Panc1 (cell line): ENCODE measurements at regions not wholly inside any gene's neighbourhood (a gene's known extent, or its start where the extent isn't known, plus 50 kb on each side); places are given as distances from the start of the nearest gene placed in this dataset.

Experiments used
- ATAC-seq: fragments of 200-7000 bp; cut with Tn5 transposase; 2 replicates; pipeline ENCODE4 v1.9.1; 2020; ENCODE audit warnings: mild to moderate bottlenecking, moderate library complexity
- BruUV-seq: library from RNA; stranded (reverse); fragments of 400-500 nt; replicated peaks from 2 replicates; lab custom pipeline; 2021; lab: Mats Ljungman, UMichigan
- CTCF ChIA-PET: fragments of 300-600 bp; sonication (Branson Sonifier 250); formaldehyde crosslinking; loops from one replicate; lab custom pipeline; 2022; ENCODE audit warnings: antibody characterized with exemption; lab: Charles Lee
- POLR2A ChIA-PET: fragments of 300-600 bp; sonication (Branson Sonifier 250); formaldehyde crosslinking; loops from one replicate; lab custom pipeline; 2022; ENCODE audit warnings: antibody characterized with exemption; lab: Charles Lee
- DNase-seq: peaks from one replicate; pipeline ENCODE4 v3.0.0-alpha.2; 2010; ENCODE audit warnings: low read depth, low spot score
- H3K27ac ChIP-seq: 2 replicates; pipeline ENCODE4 v1.5.1; 2011; ENCODE audit warnings: mild to moderate bottlenecking, low read length, inconsistent platforms
- H3K27me3 ChIP-seq: fragments of 200-500 bp; sonication (Bioruptor generic); 2 replicates; pipeline ENCODE4 v1.6.0; 2014; ENCODE audit warnings: low read length, inconsistent platforms; ENCODE audit not compliant: control insufficient read depth, insufficient read depth
- H3K36me3 ChIP-seq: fragments of 200-500 bp; sonication (Bioruptor generic); 2 replicates; pipeline ENCODE4 v1.5.1; 2014; ENCODE audit warnings: inconsistent platforms, mild to moderate bottlenecking, low read length, moderate library complexity; ENCODE audit not compliant: control insufficient read depth, insufficient read depth
- H3K4me1 ChIP-seq: 2 replicates; pipeline ENCODE4 v1.5.1; 2011; ENCODE audit warnings: inconsistent platforms, mild to moderate bottlenecking, low read length, moderate library complexity; ENCODE audit not compliant: control insufficient read depth, insufficient read depth
- H3K4me3 ChIP-seq, 2 experiments: 2 replicates each; pipeline ENCODE4 v1.5.1; 2011 to 2012; ENCODE audit warnings: low read depth in 2 of 2, low read length in 2 of 2, mild to moderate bottlenecking in 2 of 2, inconsistent platforms in 1 of 2, moderate library complexity in 1 of 2
- H3K9me3 ChIP-seq: fragments of 200-500 bp; sonication (Bioruptor generic); 2 replicates; pipeline ENCODE4 v1.5.1; 2014; ENCODE audit warnings: low read depth, mild to moderate bottlenecking, inconsistent platforms, low read length, moderate library complexity; ENCODE audit not compliant: control insufficient read depth, insufficient read depth
- POLR2AphosphoS5 ChIP-seq: IDR thresholded peaks from 2 replicates; pipeline ENCODE4 v1.6.1; 2012; ENCODE audit warnings: mild to moderate bottlenecking, low read depth, low read length, moderate library complexity
- SIN3A ChIP-seq: IDR thresholded peaks from 2 replicates; pipeline ENCODE4 v1.6.1; 2012; ENCODE audit warnings: low read depth, mild to moderate bottlenecking, low read length, moderate library complexity, borderline replicate concordance; ENCODE audit not compliant: insufficient read depth
- TCF7L2 ChIP-seq: IDR thresholded peaks from 2 replicates; pipeline ENCODE4 v1.6.1; 2011; ENCODE audit warnings: mild to moderate bottlenecking, low read depth, low read length, inconsistent platforms
- in situ Hi-C: cut with HindIII; loops from 2 replicates; pipeline ENCODE4 v1.10.0; 2016; ENCODE audit warnings: low sequenced_read_pairs, low pct_unique_long_range_greater_than_20kb
- intact Hi-C: fragments of 100-400 bp; cut with micrococcal nuclease; formaldehyde crosslinking; loops from one replicate; pipeline ENCODE4 v1.10.0; 2022; ENCODE audit not compliant: unreplicated experiment
- TF ChIP-seq, protein P1 (sequence below): fragments of 450-650 bp; IDR thresholded peaks from 2 replicates; pipeline ENCODE4 v1.5.1; 2017; ENCODE audit warnings: mild to moderate bottlenecking
- TF ChIP-seq, protein P2 (sequence below), 2 experiments: IDR thresholded peaks; 2 replicates each; pipeline ENCODE4 v1.6.1; 2011 to 2012; ENCODE audit warnings: low read depth in 2 of 2, control low read depth in 1 of 2, low read length in 1 of 2, mild to moderate bottlenecking in 1 of 2, moderate library complexity in 1 of 2; ENCODE audit not compliant: insufficient read depth in 1 of 2

DNA sequence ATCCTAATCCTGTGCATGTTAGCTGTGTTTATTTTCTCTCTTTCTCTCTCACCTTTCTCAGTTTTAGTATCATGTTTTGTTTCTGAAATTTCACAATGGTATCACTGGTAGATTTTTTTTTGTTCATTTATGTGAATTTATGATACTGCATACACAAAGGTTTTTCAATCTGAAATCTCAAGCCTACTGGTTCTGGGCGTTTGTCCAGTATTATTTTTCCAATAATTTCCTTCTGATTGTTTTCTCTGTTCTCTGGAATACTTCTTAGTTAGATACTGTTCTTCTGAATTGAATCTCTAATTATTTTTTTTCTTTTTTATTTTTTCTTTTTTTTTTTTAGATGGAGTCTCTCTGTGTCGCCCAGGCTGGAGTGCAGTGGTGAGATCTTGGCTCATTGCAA, 96.2 kb upstream of the TMEM72 start:
- Histone ChIP-seq H3K4me3 (no peak overlapping the region), H3K27ac (no peak overlapping the region), H3K27me3 (peaks cover 19% of the 10 kb centered on the region), H3K9me3 (no peaks in the 10 kb centered on the region), H3K4me1 (no peaks in the 10 kb centered on the region), H3K36me3 (no peaks in the 10 kb centered on the region)
- TF ChIP-seq, protein P1, sequence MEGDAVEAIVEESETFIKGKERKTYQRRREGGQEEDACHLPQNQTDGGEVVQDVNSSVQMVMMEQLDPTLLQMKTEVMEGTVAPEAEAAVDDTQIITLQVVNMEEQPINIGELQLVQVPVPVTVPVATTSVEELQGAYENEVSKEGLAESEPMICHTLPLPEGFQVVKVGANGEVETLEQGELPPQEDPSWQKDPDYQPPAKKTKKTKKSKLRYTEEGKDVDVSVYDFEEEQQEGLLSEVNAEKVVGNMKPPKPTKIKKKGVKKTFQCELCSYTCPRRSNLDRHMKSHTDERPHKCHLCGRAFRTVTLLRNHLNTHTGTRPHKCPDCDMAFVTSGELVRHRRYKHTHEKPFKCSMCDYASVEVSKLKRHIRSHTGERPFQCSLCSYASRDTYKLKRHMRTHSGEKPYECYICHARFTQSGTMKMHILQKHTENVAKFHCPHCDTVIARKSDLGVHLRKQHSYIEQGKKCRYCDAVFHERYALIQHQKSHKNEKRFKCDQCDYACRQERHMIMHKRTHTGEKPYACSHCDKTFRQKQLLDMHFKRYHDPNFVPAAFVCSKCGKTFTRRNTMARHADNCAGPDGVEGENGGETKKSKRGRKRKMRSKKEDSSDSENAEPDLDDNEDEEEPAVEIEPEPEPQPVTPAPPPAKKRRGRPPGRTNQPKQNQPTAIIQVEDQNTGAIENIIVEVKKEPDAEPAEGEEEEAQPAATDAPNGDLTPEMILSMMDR, result no peak
- TF ChIP-seq POLR2AphosphoS5 (no peak), TCF7L2 (no peak), SIN3A (no peak)
- TF ChIP-seq, protein P2, sequence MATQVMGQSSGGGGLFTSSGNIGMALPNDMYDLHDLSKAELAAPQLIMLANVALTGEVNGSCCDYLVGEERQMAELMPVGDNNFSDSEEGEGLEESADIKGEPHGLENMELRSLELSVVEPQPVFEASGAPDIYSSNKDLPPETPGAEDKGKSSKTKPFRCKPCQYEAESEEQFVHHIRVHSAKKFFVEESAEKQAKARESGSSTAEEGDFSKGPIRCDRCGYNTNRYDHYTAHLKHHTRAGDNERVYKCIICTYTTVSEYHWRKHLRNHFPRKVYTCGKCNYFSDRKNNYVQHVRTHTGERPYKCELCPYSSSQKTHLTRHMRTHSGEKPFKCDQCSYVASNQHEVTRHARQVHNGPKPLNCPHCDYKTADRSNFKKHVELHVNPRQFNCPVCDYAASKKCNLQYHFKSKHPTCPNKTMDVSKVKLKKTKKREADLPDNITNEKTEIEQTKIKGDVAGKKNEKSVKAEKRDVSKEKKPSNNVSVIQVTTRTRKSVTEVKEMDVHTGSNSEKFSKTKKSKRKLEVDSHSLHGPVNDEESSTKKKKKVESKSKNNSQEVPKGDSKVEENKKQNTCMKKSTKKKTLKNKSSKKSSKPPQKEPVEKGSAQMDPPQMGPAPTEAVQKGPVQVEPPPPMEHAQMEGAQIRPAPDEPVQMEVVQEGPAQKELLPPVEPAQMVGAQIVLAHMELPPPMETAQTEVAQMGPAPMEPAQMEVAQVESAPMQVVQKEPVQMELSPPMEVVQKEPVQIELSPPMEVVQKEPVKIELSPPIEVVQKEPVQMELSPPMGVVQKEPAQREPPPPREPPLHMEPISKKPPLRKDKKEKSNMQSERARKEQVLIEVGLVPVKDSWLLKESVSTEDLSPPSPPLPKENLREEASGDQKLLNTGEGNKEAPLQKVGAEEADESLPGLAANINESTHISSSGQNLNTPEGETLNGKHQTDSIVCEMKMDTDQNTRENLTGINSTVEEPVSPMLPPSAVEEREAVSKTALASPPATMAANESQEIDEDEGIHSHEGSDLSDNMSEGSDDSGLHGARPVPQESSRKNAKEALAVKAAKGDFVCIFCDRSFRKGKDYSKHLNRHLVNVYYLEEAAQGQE (IDR thresholded peaks at IDR 0.05; ENCODE audit: insufficient read depth in 1 of 2, low read depth in 2 of 2, low read length in 1 of 2), result no peak
- intact Hi-C loops (no loop called here), in situ Hi-C loops (no loop called here)
- no TSS peak for BruUV-seq
- ChIA-PET POLR2A (no interaction called here), CTCF (no interaction called here)
- ATAC-seq, result no peak
- DNase-seq, result no peak

DNA sequence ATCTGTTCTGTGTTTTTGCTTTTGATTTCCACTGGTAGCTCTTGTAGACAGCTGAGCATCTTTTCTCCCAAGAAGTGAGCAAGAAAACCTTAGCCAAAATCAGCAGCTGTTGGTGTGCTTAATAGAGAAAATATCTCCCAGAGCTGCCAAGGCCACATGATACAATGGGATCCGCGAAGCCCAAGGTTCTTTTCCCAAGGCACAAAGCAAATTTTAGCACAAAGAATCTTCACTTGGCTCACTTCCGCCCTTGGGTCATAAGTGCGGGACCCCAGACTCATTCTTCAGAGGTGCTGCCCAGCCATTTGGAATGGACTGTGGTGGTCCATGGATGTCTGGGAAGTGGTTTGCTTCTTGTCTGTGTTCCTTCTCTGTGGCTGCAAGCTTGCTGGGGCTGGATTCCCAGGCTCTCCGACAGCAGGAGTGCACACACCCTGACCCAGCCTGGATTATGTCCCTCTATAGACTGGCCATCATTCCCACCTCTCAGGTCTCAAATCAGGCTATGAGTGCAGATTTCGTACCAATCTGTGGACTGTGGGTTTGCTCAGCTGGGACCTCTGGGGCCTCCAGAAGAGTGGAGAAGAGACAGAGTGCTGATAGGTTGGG, 93.0 kb upstream of the TMEM72 start:
- intact Hi-C loops, result no loop called here
- Histone ChIP-seq H3K4me1 (no peaks in the 10 kb centered on the region), H3K27me3 (peaks cover 16% of the 10 kb centered on the region), H3K4me3 (no peak overlapping the region), H3K27ac (no peak overlapping the region), H3K9me3 (no peaks in the 10 kb centered on the region), H3K36me3 (no peaks in the 10 kb centered on the region)
- ATAC-seq (no peak), DNase-seq (no peak)
- no TSS peak for BruUV-seq
- CTCF ChIA-PET, result no interaction called here
- TF ChIP-seq, protein P1, result no peak
- TF ChIP-seq, protein P2 (IDR thresholded peaks at IDR 0.05; ENCODE audit: insufficient read depth in 1 of 2, low read depth in 2 of 2, low read length in 1 of 2), result no peak
- TF ChIP-seq SIN3A, result no peak
- no peak for TF ChIP-seq POLR2AphosphoS5
- no peak for TF ChIP-seq TCF7L2
- in situ Hi-C loops, result no loop called here
- POLR2A ChIA-PET, result no interaction called here
